K562 (cell line): ENCODE measurements at regions not wholly inside any gene's neighbourhood (a gene's known extent, or its start where the extent isn't known, plus 50 kb on each side); places are given as distances from the start of the nearest gene placed in this dataset.

Experiments used
- ATAC-seq: fragments of 200-7000 bp; cut with Tn5 transposase; 3 replicates; pipeline ENCODE4 v1.9.1; 2020; ENCODE audit warnings: moderate library complexity
- BruUV-seq: library from RNA; stranded (reverse); fragments of 400-500 nt; replicated peaks from 2 replicates; lab custom pipeline; 2021; lab: Mats Ljungman, UMichigan
- CTCF ChIA-PET: fragments of 300-600 bp; formaldehyde crosslinking; extraction: SDS; loops from one replicate; lab custom pipeline; 2021; ENCODE audit warnings: low intra/inter-chr PET ratio; lab: Yijun Ruan, JAX
- POLR2A ChIA-PET: fragments of 300-600, 350-650 bp; sonication (Branson Sonifier 250); formaldehyde crosslinking; extraction: SDS; loops from one replicate; lab custom pipeline; 2021; ENCODE audit warnings: antibody characterized with exemption, inconsistent platforms; lab: Yijun Ruan, JAX
- DNase-seq, 4 experiments: peaks; one replicate each; pipeline versions ENCODE4 v3.0.0 to v3.0.0-alpha.2; 2011 to 2018; ENCODE audit warnings: low spot score in 3 of 4, mixed read lengths in 3 of 4; ENCODE audit errors: extremely low read depth in 1 of 4
- FAIRE-seq: peaks from 2 replicates; lab custom pipeline; 2011; peaks lifted over from hg19 to GRCh38; lab: Jason Lieb, UNC
- H2AFZ ChIP-seq: 2 replicates; pipeline ENCODE4 v1.6.0; 2011; ENCODE audit warnings: low read depth, low read length, control low read depth, inconsistent platforms
- H3K27ac ChIP-seq: fragments of 200-600 bp; 3 replicates; pipeline ENCODE4 v1.8.0; 2011; ENCODE audit warnings: low read depth, mild to moderate bottlenecking, control low read depth, inconsistent platforms, low read length, moderate library complexity, mixed read lengths; ENCODE audit errors: extremely low read depth
- H3K27me3 ChIP-seq, 2 experiments: fragments of 300-600 bp in 1 of 2; 2 replicates in 1 of 2; 3 replicates in 1 of 2; pipeline versions ENCODE4 v1.6.0 to v1.8.0; 2011; ENCODE audit warnings: inconsistent platforms in 2 of 2, low read length in 2 of 2, mild to moderate bottlenecking in 1 of 2, mixed read lengths in 1 of 2, moderate library complexity in 1 of 2; ENCODE audit not compliant: control insufficient read depth in 2 of 2, insufficient read depth in 2 of 2
- H3K36me3 ChIP-seq: fragments of 300-600 bp; 3 replicates; pipeline ENCODE4 v1.8.0; 2011; ENCODE audit warnings: mild to moderate bottlenecking, low read length, inconsistent platforms; ENCODE audit not compliant: control insufficient read depth, insufficient read depth
- H3K4me1 ChIP-seq, 2 experiments: fragments of 200-600 bp in 1 of 2; replicated peaks in 1 of 2; 2 replicates in 1 of 2; 3 replicates in 1 of 2; pipeline versions ENCODE4 v1.5.1 to v1.8.0; 2011; ENCODE audit warnings: inconsistent platforms in 2 of 2, low read length in 2 of 2, mild to moderate bottlenecking in 1 of 2, mixed read lengths in 1 of 2, moderate library complexity in 1 of 2; ENCODE audit not compliant: control insufficient read depth in 2 of 2, insufficient read depth in 2 of 2
- H3K4me2 ChIP-seq: 2 replicates; pipeline ENCODE4 v1.6.1; 2011; ENCODE audit warnings: low read length, control low read depth, inconsistent platforms, mixed read lengths; ENCODE audit not compliant: insufficient read depth
- H3K4me3 ChIP-seq: fragments of 200-600 bp; sonication (generic), shearing (Covaris generic); 2 replicates; pipeline ENCODE4 v1.5.1; 2016; ENCODE audit warnings: control low read depth, inconsistent platforms
- H3K79me2 ChIP-seq: fragments of 200-600 bp; 3 replicates; pipeline ENCODE4 v1.8.0; 2011; ENCODE audit warnings: low read length, inconsistent platforms; ENCODE audit not compliant: control insufficient read depth, insufficient read depth
- H3K9ac ChIP-seq, 2 experiments: 2 replicates each; pipeline versions ENCODE4 v1.6.0 to v1.6.1; 2011; ENCODE audit warnings: low read depth in 2 of 2, low read length in 2 of 2, control low read depth in 1 of 2, inconsistent platforms in 1 of 2, mild to moderate bottlenecking in 1 of 2, mixed read lengths in 1 of 2; ENCODE audit not compliant: insufficient read depth in 1 of 2
- H3K9me1 ChIP-seq: one replicate; pipeline ENCODE4 v1.6.0; 2011; ENCODE audit warnings: inconsistent platforms, mild to moderate bottlenecking, low read length, moderate library complexity; ENCODE audit not compliant: control insufficient read depth, insufficient read depth
- H3K9me3 ChIP-seq: replicated peaks from 2 replicates; pipeline ENCODE4 v1.5.1; 2011; ENCODE audit warnings: low read depth, low read length, inconsistent platforms; ENCODE audit not compliant: control insufficient read depth, insufficient read depth
- H4K20me1 ChIP-seq: replicated peaks from 2 replicates; pipeline ENCODE4 v1.6.1; 2011; ENCODE audit warnings: low read length, inconsistent platforms, mixed read lengths; ENCODE audit not compliant: control insufficient read depth, insufficient read depth
- MYNN ChIP-seq, 2 experiments: sonication (generic); formaldehyde crosslinking in 1 of 2; IDR thresholded peaks; 2 replicates each; pipeline versions ENCODE4 v1.5.0 to v1.6.1; 2016 to 2020; ENCODE audit warnings: antibody characterized with exemption in 1 of 2, missing genetic modification reagents in 1 of 2
- ZBTB17 ChIP-seq: fragments of 450-650 bp; formaldehyde crosslinking; IDR thresholded peaks from 2 replicates; pipeline ENCODE4 v1.4.0; 2020; ENCODE audit warnings: mild to moderate bottlenecking
- WGBS: fragments of 100-300 bp; shearing (Covaris generic); methylation state at CpG from one replicate; pipeline ENCODE4 v1.1.6; 2016; ENCODE audit warnings: low coverage, mixed read lengths; ENCODE audit not compliant: insufficient coverage; ENCODE audit errors: missing lambda C conversion rate; 5-methylcytosine and 5-hydroxymethylcytosine counted together
- in situ Hi-C: fragments of 300-500 bp; cut with MboI; formaldehyde crosslinking; loops from 4 replicates; pipeline ENCODE4 v1.15.0; 2018; ENCODE audit warnings: inconsistent platforms, mixed read lengths
- intact Hi-C: fragments of 100-400 bp; cut with micrococcal nuclease; formaldehyde crosslinking; loops from 2 replicates; pipeline ENCODE4 v1.14.2; 2022
- TF ChIP-seq, protein P1 (sequence below): fragments of 250-450 bp; sonication (Bioruptor Pico); IDR thresholded peaks from 2 replicates; pipeline ENCODE4 v1.5.0; 2021
- TF ChIP-seq, protein P2 (sequence below), 2 experiments: fragments of 450-650 bp; IDR thresholded peaks; 2 replicates each; pipeline ENCODE4 v1.6.1; 2018; ENCODE audit warnings: mild to moderate bottlenecking in 2 of 2, low read depth in 1 of 2; ENCODE audit not compliant: partially characterized antibody in 2 of 2
- TF ChIP-seq, protein P3 (sequence below): fragments of 250-450 bp; sonication (Bioruptor Pico); IDR thresholded peaks from 2 replicates; pipeline ENCODE4 v1.8.0; 2022; ENCODE audit warnings: moderate library complexity, mild to moderate bottlenecking, inconsistent platforms

- BruUV-seq = no TSS peak
- H2AFZ ChIP-seq = no peak overlapping the region
- peak; percentile 91 for TF ChIP-seq ZBTB17
- TF ChIP-seq, protein P1, sequence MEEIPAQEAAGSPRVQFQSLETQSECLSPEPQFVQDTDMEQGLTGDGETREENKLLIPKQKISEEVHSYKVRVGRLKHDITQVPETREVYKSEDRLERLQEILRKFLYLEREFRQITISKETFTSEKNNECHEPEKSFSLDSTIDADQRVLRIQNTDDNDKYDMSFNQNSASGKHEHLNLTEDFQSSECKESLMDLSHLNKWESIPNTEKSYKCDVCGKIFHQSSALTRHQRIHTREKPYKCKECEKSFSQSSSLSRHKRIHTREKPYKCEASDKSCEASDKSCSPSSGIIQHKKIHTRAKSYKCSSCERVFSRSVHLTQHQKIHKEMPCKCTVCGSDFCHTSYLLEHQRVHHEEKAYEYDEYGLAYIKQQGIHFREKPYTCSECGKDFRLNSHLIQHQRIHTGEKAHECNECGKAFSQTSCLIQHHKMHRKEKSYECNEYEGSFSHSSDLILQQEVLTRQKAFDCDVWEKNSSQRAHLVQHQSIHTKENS = no peak
- TF ChIP-seq MYNN (IDR thresholded peaks at IDR 0.05) = no peak
- TF ChIP-seq MYNN (CRISPR knock-in tag; IDR thresholded peaks at IDR 0.05) = no peak
- TF ChIP-seq, protein P2, sequence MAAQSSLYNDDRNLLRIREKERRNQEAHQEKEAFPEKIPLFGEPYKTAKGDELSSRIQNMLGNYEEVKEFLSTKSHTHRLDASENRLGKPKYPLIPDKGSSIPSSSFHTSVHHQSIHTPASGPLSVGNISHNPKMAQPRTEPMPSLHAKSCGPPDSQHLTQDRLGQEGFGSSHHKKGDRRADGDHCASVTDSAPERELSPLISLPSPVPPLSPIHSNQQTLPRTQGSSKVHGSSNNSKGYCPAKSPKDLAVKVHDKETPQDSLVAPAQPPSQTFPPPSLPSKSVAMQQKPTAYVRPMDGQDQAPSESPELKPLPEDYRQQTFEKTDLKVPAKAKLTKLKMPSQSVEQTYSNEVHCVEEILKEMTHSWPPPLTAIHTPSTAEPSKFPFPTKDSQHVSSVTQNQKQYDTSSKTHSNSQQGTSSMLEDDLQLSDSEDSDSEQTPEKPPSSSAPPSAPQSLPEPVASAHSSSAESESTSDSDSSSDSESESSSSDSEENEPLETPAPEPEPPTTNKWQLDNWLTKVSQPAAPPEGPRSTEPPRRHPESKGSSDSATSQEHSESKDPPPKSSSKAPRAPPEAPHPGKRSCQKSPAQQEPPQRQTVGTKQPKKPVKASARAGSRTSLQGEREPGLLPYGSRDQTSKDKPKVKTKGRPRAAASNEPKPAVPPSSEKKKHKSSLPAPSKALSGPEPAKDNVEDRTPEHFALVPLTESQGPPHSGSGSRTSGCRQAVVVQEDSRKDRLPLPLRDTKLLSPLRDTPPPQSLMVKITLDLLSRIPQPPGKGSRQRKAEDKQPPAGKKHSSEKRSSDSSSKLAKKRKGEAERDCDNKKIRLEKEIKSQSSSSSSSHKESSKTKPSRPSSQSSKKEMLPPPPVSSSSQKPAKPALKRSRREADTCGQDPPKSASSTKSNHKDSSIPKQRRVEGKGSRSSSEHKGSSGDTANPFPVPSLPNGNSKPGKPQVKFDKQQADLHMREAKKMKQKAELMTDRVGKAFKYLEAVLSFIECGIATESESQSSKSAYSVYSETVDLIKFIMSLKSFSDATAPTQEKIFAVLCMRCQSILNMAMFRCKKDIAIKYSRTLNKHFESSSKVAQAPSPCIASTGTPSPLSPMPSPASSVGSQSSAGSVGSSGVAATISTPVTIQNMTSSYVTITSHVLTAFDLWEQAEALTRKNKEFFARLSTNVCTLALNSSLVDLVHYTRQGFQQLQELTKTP (IDR thresholded peaks at IDR 0.05; ENCODE audit: low read depth in 1 of 2, partially characterized antibody in 2 of 2) = no peak
- TF ChIP-seq, protein P3, sequence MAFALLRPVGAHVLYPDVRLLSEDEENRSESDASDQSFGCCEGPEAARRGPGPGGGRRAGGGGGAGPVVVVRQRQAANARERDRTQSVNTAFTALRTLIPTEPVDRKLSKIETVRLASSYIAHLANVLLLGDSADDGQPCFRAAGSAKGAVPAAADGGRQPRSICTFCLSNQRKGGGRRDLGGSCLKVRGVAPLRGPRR (CRISPR knock-in tag) = no peak
- TF ChIP-seq, all 486 proteins: peak for 1
- intact Hi-C loops (no loop called here), in situ Hi-C loops (no loop called here)
- no peaks in the 10 kb centered on the region for H3K36me3 ChIP-seq
- no peaks in the 10 kb centered on the region; the same call in 1 of the 2 replicates for H3K9me3 ChIP-seq
- FAIRE-seq (no peak), ATAC-seq (no peak), DNase-seq (no peak)
- no peaks in the 10 kb centered on the region for H4K20me1 ChIP-seq
- no peak overlapping the region for H3K27ac ChIP-seq
- no peaks in the 10 kb centered on the region for H3K9me1 ChIP-seq
- CTCF ChIA-PET = no interaction called here
- no peaks in the 10 kb centered on the region for H3K79me2 ChIP-seq
- no peak overlapping the region for H3K4me2 ChIP-seq
- no peak overlapping the region for H3K4me3 ChIP-seq
- 0% methylated on average over 2 of the region's 2 CpGs for WGBS
- H3K9ac ChIP-seq = no peak overlapping the region
- no peaks in the 10 kb centered on the region for H3K4me1 ChIP-seq
- H3K27me3 ChIP-seq = no peaks in the 10 kb centered on the region
- POLR2A ChIA-PET = no interaction called here
These were observed 196.9 kb upstream of the CWC22 start for GRCh38 chr2:180203972-180204371.
